ENCODE measurements at regions not wholly inside any gene's neighbourhood (a gene's known extent, or its start where the extent isn't known, plus 50 kb on each side); places are given as distances from the start of the nearest gene placed in this dataset.
"Not testable (repeated sequence)": the region's sequence is repeated elsewhere in the genome, so short reads cannot be mapped to it uniquely, and the experiment has no call there.

DNA sequence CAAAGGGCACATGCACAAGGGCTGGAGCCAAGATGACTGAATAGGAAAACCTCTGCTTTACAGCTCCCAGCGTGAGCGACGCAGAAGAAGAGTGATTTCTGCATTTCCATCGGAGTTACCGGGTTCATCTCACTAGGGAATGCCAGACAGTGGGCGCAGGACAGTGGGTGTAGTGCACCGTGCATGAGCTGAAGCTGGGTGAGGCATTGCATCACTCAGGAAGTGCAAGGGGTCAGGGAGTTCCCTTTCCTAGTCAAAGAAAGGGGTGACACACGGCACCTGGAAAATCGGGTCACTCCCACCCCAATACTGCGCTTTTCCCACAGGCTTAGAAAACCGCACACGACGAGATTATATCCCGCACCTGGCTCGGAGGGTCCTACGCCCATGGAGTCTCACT is 64.5 kb upstream of the HTR1E start:
- peaks cover 9 to 49% (median 39%) of the 10 kb centered on the region in 8 donors for H3K9me3 Mint-ChIP-seq
- H3K27ac Mint-ChIP-seq; CTCF ChIA-PET (ENCODE audit: partially characterized antibody); intact Hi-C loops (cut with micrococcal nuclease); H3K27me3 ChIP-seq (ENCODE audit: insufficient read depth, low read length); H3K9me3 ChIP-seq (ENCODE audit: control insufficient read depth in 1 of 2, low read length in 2 of 2); H3K4me3 Mint-ChIP-seq; H3K27me3 Mint-ChIP-seq; DNase-seq; POLR2A ChIA-PET (ENCODE audit: partially characterized antibody); H3K4me1 ChIP-seq (ENCODE audit: insufficient read depth, low read length); H3K4me1 Mint-ChIP-seq; H3K36me3 Mint-ChIP-seq; H3K4me3 ChIP-seq (ENCODE audit: low read length in 2 of 2); H3K27ac ChIP-seq (ENCODE audit: low read depth, low read length); H3K36me3 ChIP-seq (ENCODE audit: insufficient read depth, low read length): not testable (repeated sequence)

- CTCF ChIA-PET (ENCODE audit: partially characterized antibody) = no interaction called here
- no peaks in the 10 kb centered on the region for H3K27me3 Mint-ChIP-seq
- Histone ChIP-seq H3K36me3 (ENCODE audit: insufficient read depth, low read length) (no peaks in the 10 kb centered on the region), H3K4me3 (ENCODE audit: low read length in 2 of 2) (no peak overlapping the region), H3K9me3 (ENCODE audit: control insufficient read depth in 1 of 2, low read length in 2 of 2) (peaks cover 0 to 4% of the 10 kb centered on the region in 2 donors), H3K27me3 (ENCODE audit: insufficient read depth, low read length) (no peaks in the 10 kb centered on the region), H3K4me1 (ENCODE audit: insufficient read depth, low read length) (no peaks in the 10 kb centered on the region), H3K27ac (ENCODE audit: low read depth, low read length) (no peak overlapping the region)
- no peak overlapping the region for H3K4me3 Mint-ChIP-seq
- H3K9me3 Mint-ChIP-seq = peaks cover 9 to 51% (median 40%) of the 10 kb centered on the region in 8 donors
- POLR2A ChIA-PET (ENCODE audit: partially characterized antibody) = no interaction called here
- no peaks in the 10 kb centered on the region for H3K36me3 Mint-ChIP-seq
- intact Hi-C loops (cut with micrococcal nuclease) = no loop called here
- DNase-seq = no peak
- H3K4me1 Mint-ChIP-seq = no peaks in the 10 kb centered on the region
- no peak overlapping the region for H3K27ac Mint-ChIP-seq
These were observed 65.6 kb upstream of the HTR1E start for GRCh38 chr6:86871681-86872080.

DNA sequence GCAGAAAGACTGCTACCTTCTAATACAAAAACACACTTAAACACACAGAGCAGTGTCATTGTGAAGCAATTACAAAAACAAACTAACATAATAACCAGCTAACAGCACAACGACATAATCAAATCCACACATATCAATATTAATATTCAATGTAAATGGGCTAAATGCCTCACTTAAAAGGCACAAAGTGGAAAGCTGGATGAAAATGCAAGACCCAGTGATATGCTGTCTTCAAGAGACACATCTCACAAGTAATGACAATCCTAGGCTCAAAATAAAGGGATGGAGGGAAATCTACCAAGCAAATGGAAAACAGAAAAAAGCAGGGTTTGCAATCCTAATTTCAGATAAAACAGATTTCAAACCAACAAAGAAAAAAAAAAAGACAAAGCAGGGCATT is 67.8 kb upstream of the HTR1E start:
- Mint-ChIP-seq H3K9me3 (peaks cover 9 to 47% (median 37%) of the 10 kb centered on the region in 8 donors), H3K27ac (no peak overlapping the region), H3K36me3 (no peaks in the 10 kb centered on the region), H3K4me1 (no peaks in the 10 kb centered on the region), H3K27me3 (no peaks in the 10 kb centered on the region), H3K4me3 (no peak overlapping the region)
- DNase-seq = no peak
- H3K36me3 ChIP-seq (ENCODE audit: insufficient read depth, low read length) = no peaks in the 10 kb centered on the region
- no peak overlapping the region for H3K27ac ChIP-seq (ENCODE audit: low read depth, low read length)
- no peak overlapping the region for H3K4me3 ChIP-seq (ENCODE audit: low read length in 2 of 2)
- H3K27me3 ChIP-seq (ENCODE audit: insufficient read depth, low read length) = no peaks in the 10 kb centered on the region
- peaks cover 0 to 4% of the 10 kb centered on the region in 2 donors for H3K9me3 ChIP-seq (ENCODE audit: control insufficient read depth in 1 of 2, low read length in 2 of 2)
- no peaks in the 10 kb centered on the region for H3K4me1 ChIP-seq (ENCODE audit: insufficient read depth, low read length)
- ChIA-PET CTCF (ENCODE audit: partially characterized antibody) (no interaction called here), POLR2A (ENCODE audit: partially characterized antibody) (no interaction called here)
- intact Hi-C loops (cut with micrococcal nuclease) = no loop called here

DNA sequence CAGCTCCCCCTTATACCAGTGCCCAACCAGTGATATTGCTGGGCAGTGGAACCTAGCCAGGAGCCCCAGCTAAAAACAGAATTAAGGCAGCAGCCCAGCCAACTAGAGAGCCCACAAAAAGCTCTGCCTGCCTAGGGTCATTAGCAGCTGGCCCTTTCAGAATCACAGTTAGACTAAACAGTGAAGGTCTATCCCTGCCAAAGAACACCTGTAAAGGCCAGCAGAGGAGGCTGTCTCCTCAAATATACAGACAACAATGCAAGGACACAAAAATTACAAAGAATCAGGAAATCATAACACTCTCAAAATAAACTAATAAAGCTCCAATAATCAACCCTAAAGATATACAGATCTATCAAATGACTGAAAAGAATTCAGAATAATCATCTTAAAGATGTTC is 77.8 kb upstream of the HTR1E start:
- H3K27me3 ChIP-seq (ENCODE audit: insufficient read depth, low read length) = no peaks in the 10 kb centered on the region
- H3K9me3 Mint-ChIP-seq = peaks cover 0 to 5% (median 0%) of the 10 kb centered on the region in 8 donors
- no peak for DNase-seq
- no peaks in the 10 kb centered on the region for H3K27me3 Mint-ChIP-seq
- no peaks in the 10 kb centered on the region for H3K36me3 Mint-ChIP-seq
- no peak overlapping the region for H3K4me3 Mint-ChIP-seq
- no peak overlapping the region for H3K27ac ChIP-seq (ENCODE audit: low read depth, low read length)
- intact Hi-C loops (cut with micrococcal nuclease) = loop anchor here (5.0 kb wide), 1 partner anchor 1502 kb away; no protein-coding TSS in a partner anchor
- H3K9me3 ChIP-seq (ENCODE audit: control insufficient read depth in 1 of 2, low read length in 2 of 2) = no peaks in the 10 kb centered on the region
- CTCF ChIA-PET (ENCODE audit: partially characterized antibody) = no interaction called here
- POLR2A ChIA-PET (ENCODE audit: partially characterized antibody) = no interaction called here
- H3K36me3 ChIP-seq (ENCODE audit: insufficient read depth, low read length) = no peaks in the 10 kb centered on the region
- no peaks in the 10 kb centered on the region for H3K4me1 ChIP-seq (ENCODE audit: insufficient read depth, low read length)
- no peaks in the 10 kb centered on the region for H3K4me1 Mint-ChIP-seq
- no peak overlapping the region for H3K4me3 ChIP-seq (ENCODE audit: low read length in 2 of 2)
- no peak overlapping the region for H3K27ac Mint-ChIP-seq

- Mint-ChIP-seq H3K9me3 (peaks cover 0 to 5% (median 0%) of the 10 kb centered on the region in 8 donors), H3K4me1 (no peaks in the 10 kb centered on the region), H3K4me3 (no peak overlapping the region), H3K27ac (no peak overlapping the region), H3K27me3 (no peaks in the 10 kb centered on the region), H3K36me3 (no peaks in the 10 kb centered on the region)
- no peaks in the 10 kb centered on the region for H3K36me3 ChIP-seq (ENCODE audit: insufficient read depth, low read length)
- intact Hi-C loops (cut with micrococcal nuclease) = loop anchor here (5.0 kb wide), 1 partner anchor 1502 kb away; no protein-coding TSS in a partner anchor
- no peak for DNase-seq
- POLR2A ChIA-PET (ENCODE audit: partially characterized antibody) = no interaction called here
- no peak overlapping the region for H3K27ac ChIP-seq (ENCODE audit: low read depth, low read length)
- no peaks in the 10 kb centered on the region for H3K9me3 ChIP-seq (ENCODE audit: control insufficient read depth in 1 of 2, low read length in 2 of 2)
- no peak overlapping the region for H3K4me3 ChIP-seq (ENCODE audit: low read length in 2 of 2)
- no peaks in the 10 kb centered on the region for H3K4me1 ChIP-seq (ENCODE audit: insufficient read depth, low read length)
- CTCF ChIA-PET (ENCODE audit: partially characterized antibody) = no interaction called here
- H3K27me3 ChIP-seq (ENCODE audit: insufficient read depth, low read length) = no peaks in the 10 kb centered on the region
These were observed 78.4 kb upstream of the HTR1E start for GRCh38 chr6:86858970-86859369.

GRCh38 chr6:86857783-86858182 is 79.5 kb upstream of the HTR1E start:
- CTCF ChIA-PET (ENCODE audit: partially characterized antibody) = no interaction called here
- no peak for DNase-seq
- Histone ChIP-seq H3K9me3 (ENCODE audit: control insufficient read depth in 1 of 2, low read length in 2 of 2) (no peaks in the 10 kb centered on the region), H3K27ac (ENCODE audit: low read depth, low read length) (no peak overlapping the region), H3K4me3 (ENCODE audit: low read length in 2 of 2) (no peak overlapping the region), H3K36me3 (ENCODE audit: insufficient read depth, low read length) (no peaks in the 10 kb centered on the region), H3K4me1 (ENCODE audit: insufficient read depth, low read length) (no peaks in the 10 kb centered on the region), H3K27me3 (ENCODE audit: insufficient read depth, low read length) (no peaks in the 10 kb centered on the region)
- H3K4me3 Mint-ChIP-seq = no peak overlapping the region
- H3K9me3 Mint-ChIP-seq = peaks cover 0 to 5% (median 0%) of the 10 kb centered on the region in 8 donors
- H3K36me3 Mint-ChIP-seq = no peaks in the 10 kb centered on the region
- no peaks in the 10 kb centered on the region for H3K27me3 Mint-ChIP-seq
- POLR2A ChIA-PET (ENCODE audit: partially characterized antibody) = no interaction called here
- intact Hi-C loops (cut with micrococcal nuclease) = loop anchor here (2.0 to 5.0 kb wide), 2 partner anchors 935 to 1500 kb away; no protein-coding TSS in a partner anchor
- no peak overlapping the region for H3K27ac Mint-ChIP-seq
- H3K4me1 Mint-ChIP-seq = no peaks in the 10 kb centered on the region

DNA sequence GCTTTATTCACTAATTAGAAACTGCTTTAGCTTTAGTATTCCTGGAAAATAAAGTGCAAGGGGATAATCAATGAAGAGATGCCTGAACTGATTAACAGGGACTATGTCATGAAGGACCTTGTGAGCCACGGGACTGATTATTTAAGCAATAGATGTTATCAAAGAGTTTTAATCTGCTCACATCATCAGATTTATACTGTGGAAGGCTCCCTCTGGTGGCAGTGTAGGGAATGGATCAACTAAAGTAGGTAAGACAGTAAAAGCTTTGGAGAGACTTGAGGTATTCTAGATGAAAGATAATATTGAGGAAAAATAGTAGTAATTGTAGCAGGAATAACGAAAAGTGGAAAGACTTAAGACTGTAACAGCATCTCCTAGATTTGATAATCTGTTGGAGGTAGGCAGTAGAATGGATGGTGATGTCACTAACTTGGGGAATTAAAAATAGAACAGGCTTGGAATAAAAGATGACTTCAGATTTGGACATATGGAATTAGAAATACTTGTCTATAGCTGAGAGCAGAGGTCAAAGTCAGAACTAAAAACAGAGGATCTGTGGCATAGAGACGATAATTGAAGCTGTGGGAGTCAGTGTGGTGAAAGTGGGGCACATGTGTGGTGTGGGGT is 80.3 kb upstream of the HTR1E start:
- ChIA-PET POLR2A (ENCODE audit: partially characterized antibody) (no interaction called here), CTCF (ENCODE audit: partially characterized antibody) (no interaction called here)
- intact Hi-C loops (cut with micrococcal nuclease) = loop anchor here (2.0 to 5.0 kb wide), 2 partner anchors 934 to 1500 kb away; no protein-coding TSS in a partner anchor
- H3K4me3 ChIP-seq (ENCODE audit: low read length in 2 of 2) = no peak overlapping the region
- H3K27ac Mint-ChIP-seq = no peak overlapping the region
- DNase-seq = no peak
- no peaks in the 10 kb centered on the region for H3K36me3 ChIP-seq (ENCODE audit: insufficient read depth, low read length)
- H3K9me3 Mint-ChIP-seq = no peaks in the 10 kb centered on the region
- no peaks in the 10 kb centered on the region for H3K27me3 ChIP-seq (ENCODE audit: insufficient read depth, low read length)
- no peaks in the 10 kb centered on the region for H3K4me1 Mint-ChIP-seq
- H3K27ac ChIP-seq (ENCODE audit: low read depth, low read length) = no peak overlapping the region
- H3K4me1 ChIP-seq (ENCODE audit: insufficient read depth, low read length) = no peaks in the 10 kb centered on the region
- no peak overlapping the region for H3K4me3 Mint-ChIP-seq
- H3K27me3 Mint-ChIP-seq = no peaks in the 10 kb centered on the region
- H3K9me3 ChIP-seq (ENCODE audit: control insufficient read depth in 1 of 2, low read length in 2 of 2) = no peaks in the 10 kb centered on the region
- no peaks in the 10 kb centered on the region for H3K36me3 Mint-ChIP-seq

GRCh38 chr6:86856379-86856778 is 80.9 kb upstream of the HTR1E start:
- POLR2A ChIA-PET (ENCODE audit: partially characterized antibody) = no interaction called here
- H3K4me3 ChIP-seq (ENCODE audit: low read length in 2 of 2) = no peak overlapping the region
- H3K27me3 Mint-ChIP-seq = no peaks in the 10 kb centered on the region
- no peak overlapping the region for H3K27ac Mint-ChIP-seq
- no peak overlapping the region for H3K4me3 Mint-ChIP-seq
- H3K36me3 Mint-ChIP-seq = no peaks in the 10 kb centered on the region
- no peaks in the 10 kb centered on the region for H3K27me3 ChIP-seq (ENCODE audit: insufficient read depth, low read length)
- H3K4me1 Mint-ChIP-seq = no peaks in the 10 kb centered on the region
- intact Hi-C loops (cut with micrococcal nuclease) = loop anchor here (2.0 to 5.0 kb wide), 2 partner anchors 934 to 1499 kb away; no protein-coding TSS in a partner anchor
- no peaks in the 10 kb centered on the region for H3K36me3 ChIP-seq (ENCODE audit: insufficient read depth, low read length)
- no peaks in the 10 kb centered on the region for H3K9me3 ChIP-seq (ENCODE audit: control insufficient read depth in 1 of 2, low read length in 2 of 2)
- no peaks in the 10 kb centered on the region for H3K4me1 ChIP-seq (ENCODE audit: insufficient read depth, low read length)
- no peak for DNase-seq
- no peak overlapping the region for H3K27ac ChIP-seq (ENCODE audit: low read depth, low read length)
- CTCF ChIA-PET (ENCODE audit: partially characterized antibody) = no interaction called here
- H3K9me3 Mint-ChIP-seq = no peaks in the 10 kb centered on the region
